Mesothelial cell of epicardium (in vitro differentiated cells): ENCODE measurements at regions not wholly inside any gene's neighbourhood (a gene's known extent, or its start where the extent isn't known, plus 50 kb on each side); places are given as distances from the start of the nearest gene placed in this dataset.
"Not testable (repeated sequence)": the region's sequence is repeated elsewhere in the genome, so short reads cannot be mapped to it uniquely, and the experiment has no call there.

Experiments
- DNase-seq, 2 experiments: peaks; one replicate each; pipeline ENCODE4 v3.0.0; 2021; ENCODE audit warnings: low spot score in 2 of 2; ENCODE audit not compliant: unreplicated experiment in 2 of 2
- H3K27ac Mint-ChIP-seq: 2 replicates; pipeline ENCODE4 v1.8.0; 2021; ENCODE audit warnings: mixed read lengths
- H3K27me3 Mint-ChIP-seq: 2 replicates; pipeline ENCODE4 v1.8.0; 2021; ENCODE audit warnings: low read depth, mixed read lengths
- H3K36me3 Mint-ChIP-seq: 2 replicates; pipeline ENCODE4 v1.8.0; 2021; ENCODE audit warnings: mixed read lengths
- H3K4me1 Mint-ChIP-seq: 2 replicates; pipeline ENCODE4 v1.8.0; 2021; ENCODE audit warnings: mixed read lengths
- H3K4me3 Mint-ChIP-seq: 2 replicates; pipeline ENCODE4 v1.8.0; 2021; ENCODE audit warnings: mild to moderate bottlenecking, moderate library complexity, mixed read lengths
- H3K9me3 Mint-ChIP-seq: 2 replicates; pipeline ENCODE4 v1.8.0; 2021; ENCODE audit warnings: mixed read lengths
- TF ChIP-seq, protein P1 (sequence below): fragments of 200-600 bp; sonication (generic); IDR thresholded peaks from one replicate; pipeline ENCODE4 v1.5.0; 2021; ENCODE audit warnings: antibody characterized with exemption; ENCODE audit not compliant: unreplicated experiment

DNA sequence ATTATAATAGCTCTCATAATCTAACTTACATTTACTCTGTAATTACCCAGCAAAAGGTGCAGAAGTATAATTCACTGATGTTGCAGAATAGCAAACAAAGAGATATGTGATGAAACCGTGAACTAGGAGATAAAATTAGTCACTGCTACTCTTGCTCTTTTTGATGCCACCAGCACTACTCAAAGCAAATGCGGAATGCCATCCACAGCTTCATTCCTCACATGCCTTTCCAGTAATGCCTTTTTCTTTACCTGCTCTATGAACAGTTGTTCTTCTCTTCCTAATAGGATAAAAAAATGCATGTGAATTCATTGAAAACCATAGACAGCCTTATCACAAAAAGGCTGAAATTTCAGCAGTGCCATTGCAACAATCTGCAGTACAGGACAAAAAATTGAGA, 1129.5 kb downstream of the DIAPH3 start:
- H3K36me3 Mint-ChIP-seq, result no peaks in the 10 kb centered on the region
- H3K27me3 Mint-ChIP-seq, result no peaks in the 10 kb centered on the region
- H3K4me3 Mint-ChIP-seq, result no peak overlapping the region
- peaks cover 1% of the 10 kb centered on the region for H3K4me1 Mint-ChIP-seq
- DNase-seq, result no peak
- TF ChIP-seq, protein P1, sequence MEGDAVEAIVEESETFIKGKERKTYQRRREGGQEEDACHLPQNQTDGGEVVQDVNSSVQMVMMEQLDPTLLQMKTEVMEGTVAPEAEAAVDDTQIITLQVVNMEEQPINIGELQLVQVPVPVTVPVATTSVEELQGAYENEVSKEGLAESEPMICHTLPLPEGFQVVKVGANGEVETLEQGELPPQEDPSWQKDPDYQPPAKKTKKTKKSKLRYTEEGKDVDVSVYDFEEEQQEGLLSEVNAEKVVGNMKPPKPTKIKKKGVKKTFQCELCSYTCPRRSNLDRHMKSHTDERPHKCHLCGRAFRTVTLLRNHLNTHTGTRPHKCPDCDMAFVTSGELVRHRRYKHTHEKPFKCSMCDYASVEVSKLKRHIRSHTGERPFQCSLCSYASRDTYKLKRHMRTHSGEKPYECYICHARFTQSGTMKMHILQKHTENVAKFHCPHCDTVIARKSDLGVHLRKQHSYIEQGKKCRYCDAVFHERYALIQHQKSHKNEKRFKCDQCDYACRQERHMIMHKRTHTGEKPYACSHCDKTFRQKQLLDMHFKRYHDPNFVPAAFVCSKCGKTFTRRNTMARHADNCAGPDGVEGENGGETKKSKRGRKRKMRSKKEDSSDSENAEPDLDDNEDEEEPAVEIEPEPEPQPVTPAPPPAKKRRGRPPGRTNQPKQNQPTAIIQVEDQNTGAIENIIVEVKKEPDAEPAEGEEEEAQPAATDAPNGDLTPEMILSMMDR, result no peak
- H3K27ac Mint-ChIP-seq, result no peak overlapping the region
- H3K9me3 Mint-ChIP-seq, result peaks cover 6% of the 10 kb centered on the region

- H3K4me3 Mint-ChIP-seq, result no peak overlapping the region
- TF ChIP-seq, protein P1, result no peak
- H3K27me3 Mint-ChIP-seq, result no peaks in the 10 kb centered on the region
- H3K27ac Mint-ChIP-seq, result no peak overlapping the region
- H3K4me1 Mint-ChIP-seq, result peaks cover 1% of the 10 kb centered on the region
- no peaks in the 10 kb centered on the region for H3K36me3 Mint-ChIP-seq
- H3K9me3 Mint-ChIP-seq, result peaks cover 14% of the 10 kb centered on the region
- DNase-seq, result no peak
Measured at GRCh38 chr13:59038824-59039223, 1124.9 kb downstream of the DIAPH3 start.

DNA sequence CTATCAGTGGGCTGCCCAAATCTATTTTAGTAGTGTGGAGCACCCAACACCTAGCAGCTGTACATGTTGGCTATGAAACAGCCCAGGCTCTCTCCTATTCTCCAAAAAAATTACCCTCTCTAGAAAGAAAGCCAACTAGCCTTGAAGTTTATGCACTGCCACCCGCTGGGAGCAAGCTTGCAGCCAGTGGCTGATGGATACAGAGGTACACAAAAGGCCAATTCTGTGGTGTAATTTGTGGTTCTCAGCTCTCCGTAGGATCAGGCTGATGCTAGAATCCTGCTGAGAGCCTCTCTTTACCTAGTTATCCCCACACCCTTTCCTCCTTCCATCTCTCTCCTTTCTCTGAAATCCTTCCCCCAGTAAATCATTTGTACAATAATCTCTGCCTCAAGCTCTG, 1120.7 kb downstream of the DIAPH3 start:
- no peak overlapping the region for H3K27ac Mint-ChIP-seq
- DNase-seq, result no peak
- H3K27me3 Mint-ChIP-seq, result no peaks in the 10 kb centered on the region
- peaks cover 9% of the 10 kb centered on the region for H3K9me3 Mint-ChIP-seq
- H3K4me3 Mint-ChIP-seq, result no peak overlapping the region
- TF ChIP-seq, protein P1, result no peak
- H3K36me3 Mint-ChIP-seq, result no peaks in the 10 kb centered on the region
- H3K4me1 Mint-ChIP-seq, result no peaks in the 10 kb centered on the region

DNA sequence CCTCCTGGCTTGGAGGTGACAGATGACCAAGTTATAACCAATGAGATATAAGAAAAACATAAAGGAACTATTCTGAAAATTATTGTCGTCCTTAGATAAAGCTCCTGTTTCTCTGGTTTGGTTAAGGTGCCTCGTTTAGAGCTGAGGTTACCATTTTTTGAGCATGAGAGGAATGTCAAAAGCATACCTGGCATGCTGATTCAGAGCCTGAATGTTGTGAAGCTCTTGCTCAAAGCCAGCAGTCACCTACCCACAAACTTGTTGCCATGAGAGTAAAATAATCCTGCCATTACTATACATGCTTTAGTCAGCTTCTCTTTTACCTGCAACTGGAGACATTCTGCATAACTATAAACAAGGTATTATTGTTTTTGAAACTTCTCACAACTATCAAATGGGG, 1116.2 kb downstream of the DIAPH3 start:
- H3K36me3 Mint-ChIP-seq, result no peaks in the 10 kb centered on the region
- peaks cover 5% of the 10 kb centered on the region for H3K4me1 Mint-ChIP-seq
- no peak overlapping the region for H3K27ac Mint-ChIP-seq
- DNase-seq, result no peak
- H3K4me3 Mint-ChIP-seq, result no peak overlapping the region
- H3K9me3 Mint-ChIP-seq, result peaks cover 5% of the 10 kb centered on the region
- TF ChIP-seq, protein P1, result no peak
- no peaks in the 10 kb centered on the region for H3K27me3 Mint-ChIP-seq

- no peak for DNase-seq
- no peaks in the 10 kb centered on the region for H3K9me3 Mint-ChIP-seq
- H3K36me3 Mint-ChIP-seq, result no peaks in the 10 kb centered on the region
- H3K4me1 Mint-ChIP-seq, result no peaks in the 10 kb centered on the region
- H3K27ac Mint-ChIP-seq, result no peak overlapping the region
- no peak overlapping the region for H3K4me3 Mint-ChIP-seq
- no peaks in the 10 kb centered on the region for H3K27me3 Mint-ChIP-seq
- TF ChIP-seq, protein P1, result no peak
Measured at GRCh38 chr13:59061621-59062020, 1102.1 kb downstream of the DIAPH3 start.

- DNase-seq, result no peak
- Mint-ChIP-seq H3K27me3 (no peaks in the 10 kb centered on the region), H3K27ac (no peak overlapping the region), H3K36me3 (no peaks in the 10 kb centered on the region), H3K4me1 (no peaks in the 10 kb centered on the region), H3K9me3 (no peaks in the 10 kb centered on the region), H3K4me3 (no peak overlapping the region)
- TF ChIP-seq, protein P1, result no peak
Measured at GRCh38 chr13:59064042-59064441, 1099.7 kb downstream of the DIAPH3 start.

GRCh38 chr13:59076386-59076785, 1087.3 kb downstream of the DIAPH3 start:
- not testable (repeated sequence) for H3K36me3 Mint-ChIP-seq, H3K4me1 Mint-ChIP-seq, H3K27ac Mint-ChIP-seq, H3K4me3 Mint-ChIP-seq, DNase-seq, H3K27me3 Mint-ChIP-seq
- H3K9me3 Mint-ChIP-seq, result peaks cover 38% of the 10 kb centered on the region
